ENCODE measurements at regions not wholly inside any gene's neighbourhood (a gene's known extent, or its start where the extent isn't known, plus 50 kb on each side); places are given as distances from the start of the nearest gene placed in this dataset.

DNA sequence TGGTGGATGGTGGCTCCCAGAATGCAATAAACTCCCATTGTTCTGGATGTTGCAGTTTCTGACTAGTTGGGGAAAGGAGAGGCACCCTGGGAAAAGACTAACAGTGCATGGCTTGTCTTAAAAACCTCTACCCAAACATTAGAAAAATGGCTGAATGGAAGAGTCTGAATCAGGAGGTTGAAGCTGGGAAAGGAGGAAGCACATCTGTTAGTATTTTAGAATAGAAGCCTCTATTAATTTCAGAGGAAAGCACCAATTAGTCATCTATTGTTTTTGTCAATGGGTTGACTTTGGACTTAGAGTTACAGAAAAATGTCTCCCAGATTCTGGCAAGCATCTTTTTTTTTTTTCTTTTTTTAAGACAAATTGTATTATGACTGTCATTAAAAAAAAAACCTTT is 56.1 kb upstream of the ELMO1 start:
- no peak for TF ChIP-seq POLR2A (IDR thresholded peaks at IDR 0.05)
- TF ChIP-seq, protein P1, sequence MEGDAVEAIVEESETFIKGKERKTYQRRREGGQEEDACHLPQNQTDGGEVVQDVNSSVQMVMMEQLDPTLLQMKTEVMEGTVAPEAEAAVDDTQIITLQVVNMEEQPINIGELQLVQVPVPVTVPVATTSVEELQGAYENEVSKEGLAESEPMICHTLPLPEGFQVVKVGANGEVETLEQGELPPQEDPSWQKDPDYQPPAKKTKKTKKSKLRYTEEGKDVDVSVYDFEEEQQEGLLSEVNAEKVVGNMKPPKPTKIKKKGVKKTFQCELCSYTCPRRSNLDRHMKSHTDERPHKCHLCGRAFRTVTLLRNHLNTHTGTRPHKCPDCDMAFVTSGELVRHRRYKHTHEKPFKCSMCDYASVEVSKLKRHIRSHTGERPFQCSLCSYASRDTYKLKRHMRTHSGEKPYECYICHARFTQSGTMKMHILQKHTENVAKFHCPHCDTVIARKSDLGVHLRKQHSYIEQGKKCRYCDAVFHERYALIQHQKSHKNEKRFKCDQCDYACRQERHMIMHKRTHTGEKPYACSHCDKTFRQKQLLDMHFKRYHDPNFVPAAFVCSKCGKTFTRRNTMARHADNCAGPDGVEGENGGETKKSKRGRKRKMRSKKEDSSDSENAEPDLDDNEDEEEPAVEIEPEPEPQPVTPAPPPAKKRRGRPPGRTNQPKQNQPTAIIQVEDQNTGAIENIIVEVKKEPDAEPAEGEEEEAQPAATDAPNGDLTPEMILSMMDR (IDR thresholded peaks at IDR 0.05), result no peak
- no peaks in the 10 kb centered on the region for H3K4me1 ChIP-seq
- DNase-seq, result no peak
- no peaks in the 10 kb centered on the region for H3K27me3 ChIP-seq
- intact Hi-C loops (cut with DNase I; ENCODE audit: low total_unique reads), result no loop called here
- no peak overlapping the region for H3K27ac ChIP-seq
- no peak overlapping the region for H3K4me3 ChIP-seq
- no peaks in the 10 kb centered on the region for H3K36me3 ChIP-seq
- H3K9me3 ChIP-seq, result no peaks in the 10 kb centered on the region

DNA sequence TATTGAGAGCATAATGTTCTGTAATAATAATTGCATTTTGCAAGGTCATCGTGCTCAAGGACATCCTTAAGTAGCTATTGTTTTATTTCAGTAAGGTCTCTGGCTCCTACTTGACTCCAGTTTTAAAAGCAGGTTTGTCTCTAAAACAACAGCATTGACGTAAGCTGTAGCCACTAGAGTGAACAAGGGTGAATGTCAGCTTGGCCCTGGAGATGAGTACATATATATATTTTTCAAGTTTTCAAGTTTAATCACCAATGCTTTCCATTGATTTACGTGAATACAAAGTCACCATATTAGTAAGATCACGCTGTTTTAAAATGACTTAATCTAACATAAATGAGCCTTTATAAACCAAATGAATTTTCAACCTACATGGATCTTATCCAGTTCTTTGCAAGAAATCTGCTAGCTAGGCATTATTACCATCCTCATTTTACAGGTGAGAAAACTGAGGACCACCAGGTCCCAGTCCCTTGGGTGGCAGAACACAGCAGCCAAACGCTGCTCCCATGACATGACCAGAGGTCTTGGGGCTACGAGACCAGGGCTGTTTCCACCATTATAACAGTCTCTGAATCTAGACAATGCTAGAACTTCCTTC is 57.2 kb upstream of the ELMO1 start:
- intact Hi-C loops (cut with DNase I; ENCODE audit: low total_unique reads), result no loop called here
- Histone ChIP-seq H3K27me3 (no peaks in the 10 kb centered on the region), H3K27ac (no peak overlapping the region), H3K36me3 (no peaks in the 10 kb centered on the region), H3K9me3 (no peaks in the 10 kb centered on the region), H3K4me1 (no peaks in the 10 kb centered on the region), H3K4me3 (no peak overlapping the region)
- TF ChIP-seq, protein P1 (IDR thresholded peaks at IDR 0.05), result no peak
- TF ChIP-seq POLR2A (IDR thresholded peaks at IDR 0.05), result no peak
- no peak for DNase-seq

DNA sequence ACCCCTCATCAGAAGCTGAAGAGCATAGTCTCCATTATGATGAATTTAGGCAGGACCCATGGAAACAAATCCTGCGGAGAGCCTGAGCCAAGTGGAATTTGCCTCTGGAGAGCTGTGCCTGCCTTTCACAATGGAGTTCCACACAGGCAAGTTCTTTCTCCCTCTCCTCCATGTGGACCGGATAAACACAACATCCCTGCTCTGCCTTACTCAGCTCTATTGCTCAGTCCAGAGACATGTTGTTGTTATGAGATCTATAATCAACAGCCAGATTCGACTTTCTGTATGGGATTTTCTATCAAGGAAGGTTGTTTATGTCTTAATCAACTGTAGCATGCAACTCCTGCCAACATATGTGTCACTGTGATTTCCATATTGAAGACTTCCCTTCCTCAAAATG is 59.5 kb upstream of the ELMO1 start:
- Histone ChIP-seq H3K36me3 (no peaks in the 10 kb centered on the region), H3K4me1 (no peaks in the 10 kb centered on the region), H3K4me3 (no peak overlapping the region), H3K27me3 (no peaks in the 10 kb centered on the region), H3K27ac (no peak overlapping the region), H3K9me3 (no peaks in the 10 kb centered on the region)
- DNase-seq, result no peak
- TF ChIP-seq POLR2A (IDR thresholded peaks at IDR 0.05), result no peak
- intact Hi-C loops (cut with DNase I; ENCODE audit: low total_unique reads), result no loop called here

DNA sequence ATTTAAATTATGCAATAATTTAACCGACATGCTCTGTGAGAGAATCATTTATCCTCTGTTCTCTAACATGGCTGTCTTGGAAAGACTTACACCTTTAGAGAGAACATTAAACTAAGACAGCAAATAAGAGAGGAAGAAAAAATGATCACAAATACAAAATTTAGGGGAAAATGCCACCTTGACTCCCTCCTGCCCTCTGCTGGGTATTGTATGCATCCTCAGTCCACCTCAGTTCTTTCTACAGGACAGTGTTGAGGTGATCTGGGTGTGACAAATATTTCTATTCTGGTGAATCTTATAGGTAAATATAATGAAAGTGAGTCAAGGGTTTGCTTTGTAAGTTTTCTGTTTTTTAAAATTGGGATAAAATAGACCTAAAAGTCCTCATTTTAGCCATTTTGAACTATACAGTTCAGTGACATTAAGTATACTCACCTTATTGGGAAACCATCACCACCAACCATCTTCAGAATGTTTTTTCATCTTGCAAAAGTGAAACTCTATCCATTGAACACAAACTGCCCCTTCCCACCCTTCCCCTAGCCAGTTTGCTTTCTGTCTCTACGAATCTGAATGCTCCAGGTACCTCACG is 61.5 kb upstream of the ELMO1 start:
- Histone ChIP-seq H3K27ac (no peak overlapping the region), H3K9me3 (no peaks in the 10 kb centered on the region), H3K36me3 (no peaks in the 10 kb centered on the region), H3K27me3 (no peaks in the 10 kb centered on the region), H3K4me1 (no peaks in the 10 kb centered on the region), H3K4me3 (no peak overlapping the region)
- TF ChIP-seq POLR2A (IDR thresholded peaks at IDR 0.05), result no peak
- TF ChIP-seq, protein P1 (IDR thresholded peaks at IDR 0.05), result peak in 3 of 4 experiments; percentile 15 to 43 (median 17)
- no peak for DNase-seq
- intact Hi-C loops (cut with DNase I; ENCODE audit: low total_unique reads), result no loop called here

DNA sequence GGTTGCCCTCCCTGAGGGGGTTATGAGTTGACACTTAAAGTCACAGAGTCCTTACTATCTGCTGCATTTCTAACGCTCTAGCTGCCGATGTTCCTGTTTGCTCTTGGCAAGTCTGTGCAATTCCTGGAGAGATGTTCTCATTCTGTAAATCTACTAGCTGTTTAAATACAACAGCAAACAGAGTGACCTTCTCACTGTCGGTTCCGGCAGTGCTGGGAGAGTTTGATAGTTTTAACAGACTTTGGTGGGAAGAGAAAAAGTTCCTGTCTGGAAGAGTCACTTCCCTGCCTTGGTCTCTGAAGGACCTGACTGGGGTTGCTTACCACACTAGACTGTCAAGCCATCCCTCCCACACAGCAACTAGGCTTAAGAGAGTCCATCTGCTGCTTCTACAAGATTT is 63.3 kb upstream of the ELMO1 start:
- TF ChIP-seq, protein P1 (IDR thresholded peaks at IDR 0.05), result no peak
- TF ChIP-seq POLR2A (IDR thresholded peaks at IDR 0.05), result no peak
- intact Hi-C loops (cut with DNase I; ENCODE audit: low total_unique reads), result no loop called here
- Histone ChIP-seq H3K27ac (no peak overlapping the region), H3K27me3 (no peaks in the 10 kb centered on the region), H3K4me1 (no peaks in the 10 kb centered on the region), H3K36me3 (no peaks in the 10 kb centered on the region), H3K4me3 (no peak overlapping the region), H3K9me3 (no peaks in the 10 kb centered on the region)
- no peak for DNase-seq

Measured in uterus (tissue), 3 donors.